Parathyroid adenoma (tissue), 2 donors: ENCODE measurements at regions not wholly inside any gene's neighbourhood (a gene's known extent, or its start where the extent isn't known, plus 50 kb on each side); places are given as distances from the start of the nearest gene placed in this dataset.

Source experiments
- H2AFZ ChIP-seq: fragments of 300-600 bp; sonication (generic); one replicate; pipeline ENCODE4 v1.7.0; 2017; ENCODE audit warnings: antibody characterized with exemption, mild to moderate bottlenecking
- H3K27ac ChIP-seq: fragments of 300-600 bp; sonication (generic); one replicate; pipeline ENCODE4 v1.7.0; 2017
- H3K27me3 ChIP-seq: fragments of 300-600 bp; sonication (generic); one replicate; pipeline ENCODE4 v1.7.0; 2017; ENCODE audit warnings: low read length; ENCODE audit not compliant: control insufficient read depth, insufficient read depth
- H3K36me3 ChIP-seq: fragments of 300-600 bp; sonication (generic); one replicate; pipeline ENCODE4 v1.7.0; 2017; ENCODE audit warnings: low read length; ENCODE audit not compliant: control insufficient read depth, insufficient read depth
- H3K4me1 ChIP-seq: fragments of 300-600 bp; sonication (generic); one replicate; pipeline ENCODE4 v1.7.0; 2017; ENCODE audit warnings: control low read depth
- H3K4me2 ChIP-seq: fragments of 300-600 bp; sonication (generic); one replicate; pipeline ENCODE4 v1.7.0; 2017; ENCODE audit warnings: low read length
- H3K4me3 ChIP-seq: fragments of 300-600 bp; sonication (generic); one replicate; pipeline ENCODE4 v1.7.0; 2017; ENCODE audit warnings: low read depth, low read length
- H3K79me2 ChIP-seq: fragments of 300-600 bp; sonication (generic); one replicate; pipeline ENCODE4 v1.7.0; 2017; ENCODE audit warnings: control low read depth
- H3K9ac ChIP-seq: fragments of 300-600 bp; sonication (generic); one replicate; pipeline ENCODE4 v1.7.0; 2017; ENCODE audit warnings: mild to moderate bottlenecking
- H3K9me3 ChIP-seq: fragments of 300-600 bp; sonication (generic); one replicate; pipeline ENCODE4 v1.7.0; 2017; ENCODE audit warnings: low read length; ENCODE audit not compliant: control insufficient read depth
- TF ChIP-seq, protein P1 (sequence below): fragments of 300-600 bp; sonication (generic); IDR thresholded peaks from one replicate; pipeline ENCODE4 v1.7.0; 2017; ENCODE audit warnings: antibody characterized with exemption, mild to moderate bottlenecking
- donor health status: primary hyperparathyroidism.

DNA sequence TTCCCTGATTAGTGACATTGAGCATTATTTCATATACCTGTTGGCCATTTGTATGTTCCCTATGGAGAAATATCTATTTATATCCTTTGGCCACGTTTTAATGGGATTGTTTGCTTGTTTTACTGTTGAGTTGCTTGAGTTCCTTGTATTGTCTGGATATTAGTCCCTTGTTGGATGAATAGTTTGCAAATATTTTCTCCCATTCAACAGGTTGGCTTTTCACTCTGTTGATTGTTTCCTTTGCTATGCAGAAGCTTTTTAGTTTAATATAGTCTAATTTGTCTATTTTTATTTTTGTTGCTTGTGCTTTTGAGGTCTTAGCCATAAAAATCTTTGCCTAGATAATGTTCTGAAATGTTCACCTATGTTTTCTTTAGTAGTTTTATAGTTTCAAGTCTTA is 60.2 kb upstream of the HUWE1 start:
- Histone ChIP-seq H3K27me3 (no peaks in the 10 kb centered on the region), H3K9ac (no peak overlapping the region), H3K79me2 (no peaks in the 10 kb centered on the region), H2AFZ (no peak overlapping the region), H3K9me3 (no peaks in the 10 kb centered on the region), H3K27ac (no peak overlapping the region), H3K4me2 (no peak overlapping the region), H3K4me1 (no peaks in the 10 kb centered on the region), H3K4me3 (no peak overlapping the region), H3K36me3 (no peaks in the 10 kb centered on the region)
- TF ChIP-seq, protein P1, sequence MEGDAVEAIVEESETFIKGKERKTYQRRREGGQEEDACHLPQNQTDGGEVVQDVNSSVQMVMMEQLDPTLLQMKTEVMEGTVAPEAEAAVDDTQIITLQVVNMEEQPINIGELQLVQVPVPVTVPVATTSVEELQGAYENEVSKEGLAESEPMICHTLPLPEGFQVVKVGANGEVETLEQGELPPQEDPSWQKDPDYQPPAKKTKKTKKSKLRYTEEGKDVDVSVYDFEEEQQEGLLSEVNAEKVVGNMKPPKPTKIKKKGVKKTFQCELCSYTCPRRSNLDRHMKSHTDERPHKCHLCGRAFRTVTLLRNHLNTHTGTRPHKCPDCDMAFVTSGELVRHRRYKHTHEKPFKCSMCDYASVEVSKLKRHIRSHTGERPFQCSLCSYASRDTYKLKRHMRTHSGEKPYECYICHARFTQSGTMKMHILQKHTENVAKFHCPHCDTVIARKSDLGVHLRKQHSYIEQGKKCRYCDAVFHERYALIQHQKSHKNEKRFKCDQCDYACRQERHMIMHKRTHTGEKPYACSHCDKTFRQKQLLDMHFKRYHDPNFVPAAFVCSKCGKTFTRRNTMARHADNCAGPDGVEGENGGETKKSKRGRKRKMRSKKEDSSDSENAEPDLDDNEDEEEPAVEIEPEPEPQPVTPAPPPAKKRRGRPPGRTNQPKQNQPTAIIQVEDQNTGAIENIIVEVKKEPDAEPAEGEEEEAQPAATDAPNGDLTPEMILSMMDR, result no peak

DNA sequence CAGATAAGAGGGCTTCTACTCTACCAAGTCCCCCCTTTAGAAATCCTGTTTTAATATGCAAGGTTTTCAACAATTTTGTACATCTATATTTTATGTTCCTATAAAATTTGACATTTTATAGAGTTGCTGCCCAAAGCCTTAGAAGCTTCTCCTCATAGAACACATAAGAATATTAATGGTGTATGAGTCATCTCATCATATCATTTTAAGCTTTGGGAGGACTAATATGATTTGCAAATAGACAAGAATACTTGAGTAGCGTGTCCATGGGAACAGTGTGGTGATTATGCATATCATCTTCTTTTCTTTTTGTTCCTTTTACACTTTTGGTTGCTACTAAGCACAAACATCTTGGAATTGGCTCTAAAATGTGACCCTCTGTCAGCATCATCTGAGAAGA is 56.7 kb upstream of the HUWE1 start:
- Histone ChIP-seq H3K27me3 (no peaks in the 10 kb centered on the region), H3K27ac (no peak overlapping the region), H3K4me1 (no peaks in the 10 kb centered on the region), H2AFZ (no peak overlapping the region), H3K36me3 (no peaks in the 10 kb centered on the region), H3K4me3 (no peak overlapping the region), H3K9ac (no peak overlapping the region), H3K79me2 (no peaks in the 10 kb centered on the region), H3K9me3 (no peaks in the 10 kb centered on the region), H3K4me2 (no peak overlapping the region)
- TF ChIP-seq, protein P1, result no peak

DNA sequence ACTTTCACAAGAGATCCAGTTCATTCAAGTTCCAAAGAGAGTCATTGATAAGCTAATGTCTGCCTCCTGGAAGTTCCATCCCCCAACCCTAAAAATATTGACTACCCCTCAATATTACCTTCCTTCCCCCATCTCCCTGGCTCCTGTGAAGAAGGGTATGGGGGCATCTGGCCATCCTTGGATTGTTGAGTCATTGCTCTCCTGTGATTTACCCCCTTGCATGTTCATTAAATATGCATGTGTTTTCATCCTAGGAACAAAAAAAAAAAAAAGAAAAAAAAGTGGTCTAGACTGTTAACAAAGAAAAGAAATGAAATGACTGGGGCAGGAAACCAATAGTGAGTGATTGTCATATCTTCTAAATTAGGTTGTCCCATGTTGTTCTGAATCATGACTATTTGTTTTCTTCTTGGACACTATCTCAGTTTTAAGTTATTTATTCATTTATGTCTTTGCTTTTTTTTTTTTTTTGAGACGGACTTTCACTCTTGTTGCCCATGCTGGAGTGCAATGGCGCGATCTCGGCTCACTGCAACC is 51.9 kb upstream of the HUWE1 start:
- H3K36me3 ChIP-seq, result no peaks in the 10 kb centered on the region
- no peaks in the 10 kb centered on the region for H3K79me2 ChIP-seq

More for the DNA sequence above, 51.9 kb upstream of the HUWE1 start:
- no peak overlapping the region for H3K27ac ChIP-seq
- TF ChIP-seq, protein P1, result no peak
- no peak overlapping the region for H2AFZ ChIP-seq
- H3K9me3 ChIP-seq, result no peaks in the 10 kb centered on the region
- H3K4me3 ChIP-seq, result no peak overlapping the region
- H3K27me3 ChIP-seq, result no peaks in the 10 kb centered on the region
- no peak overlapping the region for H3K9ac ChIP-seq
- H3K4me2 ChIP-seq, result no peak overlapping the region
- no peaks in the 10 kb centered on the region for H3K4me1 ChIP-seq
